B cell (primary cell): ENCODE measurements at regions not wholly inside any gene's neighbourhood (a gene's known extent, or its start where the extent isn't known, plus 50 kb on each side); places are given as distances from the start of the nearest gene placed in this dataset.

Experiments
- ATAC-seq: fragments of 200-7000 bp; cut with Tn5 transposase; one replicate; pipeline ENCODE4 v1.10.0; 2021; ENCODE audit warnings: low read depth, mild to moderate bottlenecking, moderate number of reproducible peaks, moderate library complexity
- CTCF ChIA-PET: fragments of 350-600 bp; sonication (Branson Sonifier 250); formaldehyde crosslinking; loops from one replicate; lab custom pipeline; 2021; ENCODE audit warnings: antibody characterized with exemption, inconsistent platforms; lab: Charles Lee
- POLR2A ChIA-PET: fragments of 350-600 bp; sonication (Branson Sonifier 250); formaldehyde crosslinking; loops from one replicate; lab custom pipeline; 2021; ENCODE audit warnings: antibody characterized with exemption; lab: Charles Lee
- DNase-seq: peaks from one replicate; pipeline ENCODE4 v3.0.0; 2013
- H2AFZ ChIP-seq: 2 replicates; pipeline ENCODE4 v1.6.1; 2012; ENCODE audit warnings: mild to moderate bottlenecking, low read depth, low read length; ENCODE audit not compliant: insufficient read depth, poor library complexity, severe bottlenecking
- H3K27ac ChIP-seq, 2 donors: 1 replicate in 1 of 2; 2 replicates in 1 of 2; pipeline ENCODE4 v1.5.1; 2012 to 2013; ENCODE audit warnings: low read length in 2 of 2, mild to moderate bottlenecking in 2 of 2, moderate library complexity in 1 of 2
- H3K27me3 ChIP-seq, 4 experiments: fragments of 200-600 bp in 1 of 4; sonication (generic) in 1 of 4; replicated peaks in 1 of 4; 1 replicate in 2 of 4; 2 replicates in 2 of 4; pipeline versions ENCODE4 v1.6.1 to v1.7.0; 2013 to 2016; ENCODE audit warnings: low read length in 3 of 4, mild to moderate bottlenecking in 2 of 4, mixed read lengths in 1 of 4, moderate library complexity in 1 of 4; ENCODE audit not compliant: insufficient read depth in 4 of 4, control insufficient read depth in 3 of 4; ENCODE audit errors: control extremely low read depth in 1 of 4
- H3K36me3 ChIP-seq, 2 experiments: replicated peaks in 1 of 2; 1 replicate in 1 of 2; 2 replicates in 1 of 2; pipeline versions ENCODE4 v1.6.1 to v1.7.1; 2013; ENCODE audit warnings: low read length in 1 of 2; ENCODE audit not compliant: insufficient read depth in 2 of 2, control insufficient read depth in 1 of 2; ENCODE audit errors: control extremely low read depth in 1 of 2, extremely low read depth in 1 of 2
- H3K4me1 ChIP-seq, 2 donors: fragments of 200-600 bp in 1 of 2; sonication (generic) in 1 of 2; 1 replicate in 1 of 2; 2 replicates in 1 of 2; pipeline versions ENCODE4 v1.5.1 to v1.6.1; 2013 to 2017; ENCODE audit warnings: low read length in 2 of 2; ENCODE audit not compliant: control insufficient read depth in 2 of 2, insufficient read depth in 2 of 2
- H3K4me2 ChIP-seq: replicated peaks from 2 replicates; pipeline ENCODE3; 2012; ENCODE audit warnings: mild to moderate bottlenecking, low read depth, low read length; ENCODE audit not compliant: poor library complexity, severe bottlenecking
- H3K4me3 ChIP-seq, 5 experiments: fragments of 200-600 bp in 1 of 5; sonication (generic) in 1 of 5; 1 replicate in 3 of 5; 2 replicates in 2 of 5; pipeline versions ENCODE4 v1.5.1 to v1.7.0; 2011 to 2016; ENCODE audit warnings: low read length in 4 of 5, mild to moderate bottlenecking in 4 of 5, low read depth in 2 of 5, control low read depth in 1 of 5, moderate library complexity in 1 of 5; ENCODE audit not compliant: insufficient read depth in 1 of 5; ENCODE audit errors: control extremely low read depth in 1 of 5, extremely low read depth in 1 of 5
- H3K79me2 ChIP-seq: fragments of 200-600 bp; sonication (generic); one replicate; pipeline ENCODE4 v1.6.0; 2016; ENCODE audit warnings: low read length; ENCODE audit not compliant: control insufficient read depth, insufficient read depth
- H3K9ac ChIP-seq: fragments of 200-600 bp; sonication (generic); 2 replicates; pipeline ENCODE4 v1.6.1; 2017; ENCODE audit warnings: mild to moderate bottlenecking, low read length, moderate library complexity
- H3K9me3 ChIP-seq, 3 donors: one replicate each; pipeline versions ENCODE4 v1.6.1 to v1.7.1; 2013; ENCODE audit warnings: low read length in 2 of 3; ENCODE audit not compliant: control insufficient read depth in 2 of 3, insufficient read depth in 1 of 3; ENCODE audit errors: control extremely low read depth in 1 of 3
- H4K20me1 ChIP-seq: 2 replicates; pipeline ENCODE4 v1.6.0; 2012; ENCODE audit warnings: mild to moderate bottlenecking, low read length; ENCODE audit not compliant: insufficient read depth, control insufficient read depth, poor library complexity, severe bottlenecking
- H3K27ac Mint-ChIP-seq: one replicate; pipeline ENCODE4 v1.8.0; 2021; ENCODE audit warnings: mixed read lengths
- H3K27me3 Mint-ChIP-seq: one replicate; pipeline ENCODE4 v1.8.0; 2021; ENCODE audit warnings: mixed read lengths
- H3K4me1 Mint-ChIP-seq: one replicate; pipeline ENCODE4 v1.8.0; 2021; ENCODE audit warnings: mixed read lengths
- H3K4me3 Mint-ChIP-seq: one replicate; pipeline ENCODE4 v1.8.0; 2021; ENCODE audit warnings: mixed read lengths
- H3K9me3 Mint-ChIP-seq: one replicate; pipeline ENCODE4 v1.8.0; 2022; ENCODE audit warnings: mixed read lengths; ENCODE audit not compliant: insufficient read depth
- EZH2 ChIP-seq: IDR thresholded peaks from 2 replicates; pipeline ENCODE4 v1.6.1; 2012; ENCODE audit warnings: borderline replicate concordance, low read depth, mild to moderate bottlenecking, moderate library complexity, low read length; ENCODE audit not compliant: insufficient read depth, poor library complexity, severe bottlenecking
- WGBS: methylation state at CpG from one replicate; pipeline ENCODE4 v1.1.5; 2013; ENCODE audit warnings: missing lambda C conversion rate; ENCODE audit not compliant: insufficient coverage; 5-methylcytosine and 5-hydroxymethylcytosine counted together
- intact Hi-C: fragments of 100-400 bp; cut with micrococcal nuclease; formaldehyde crosslinking; loops from one replicate; pipeline ENCODE4 v1.10.0; 2022
- TF ChIP-seq, protein P1 (sequence below): fragments of 200-600 bp; IDR thresholded peaks from one replicate; pipeline ENCODE4 v1.8.0; 2022; ENCODE audit warnings: antibody characterized with exemption, mild to moderate bottlenecking

GRCh38 chr3:74564560-74564959, 49.9 kb downstream of the CNTN3 start:
- Histone ChIP-seq H3K9me3 (no peaks in the 10 kb centered on the region), H3K4me3 (no peak overlapping the region), H3K79me2 (no peaks in the 10 kb centered on the region), H3K4me2 (no peak overlapping the region), H4K20me1 (no peaks in the 10 kb centered on the region), H2AFZ (no peak overlapping the region), H3K4me1 (no peaks in the 10 kb centered on the region), H3K27ac (no peak overlapping the region), H3K36me3 (no peaks in the 10 kb centered on the region), H3K9ac (no peak overlapping the region), H3K27me3 (no peaks in the 10 kb centered on the region)
- Mint-ChIP-seq H3K27me3 (no peaks in the 10 kb centered on the region), H3K4me1 (no peaks in the 10 kb centered on the region), H3K4me3 (no peak overlapping the region), H3K27ac (no peak overlapping the region), H3K9me3 (peaks cover 10% of the 10 kb centered on the region)
- intact Hi-C loops = no loop called here
- WGBS = no CpG with 5 or more reads among the region's 3 CpGs
- ChIA-PET CTCF (no interaction called here), POLR2A (no interaction called here)
- TF ChIP-seq EZH2 = no peak
- TF ChIP-seq, protein P1, sequence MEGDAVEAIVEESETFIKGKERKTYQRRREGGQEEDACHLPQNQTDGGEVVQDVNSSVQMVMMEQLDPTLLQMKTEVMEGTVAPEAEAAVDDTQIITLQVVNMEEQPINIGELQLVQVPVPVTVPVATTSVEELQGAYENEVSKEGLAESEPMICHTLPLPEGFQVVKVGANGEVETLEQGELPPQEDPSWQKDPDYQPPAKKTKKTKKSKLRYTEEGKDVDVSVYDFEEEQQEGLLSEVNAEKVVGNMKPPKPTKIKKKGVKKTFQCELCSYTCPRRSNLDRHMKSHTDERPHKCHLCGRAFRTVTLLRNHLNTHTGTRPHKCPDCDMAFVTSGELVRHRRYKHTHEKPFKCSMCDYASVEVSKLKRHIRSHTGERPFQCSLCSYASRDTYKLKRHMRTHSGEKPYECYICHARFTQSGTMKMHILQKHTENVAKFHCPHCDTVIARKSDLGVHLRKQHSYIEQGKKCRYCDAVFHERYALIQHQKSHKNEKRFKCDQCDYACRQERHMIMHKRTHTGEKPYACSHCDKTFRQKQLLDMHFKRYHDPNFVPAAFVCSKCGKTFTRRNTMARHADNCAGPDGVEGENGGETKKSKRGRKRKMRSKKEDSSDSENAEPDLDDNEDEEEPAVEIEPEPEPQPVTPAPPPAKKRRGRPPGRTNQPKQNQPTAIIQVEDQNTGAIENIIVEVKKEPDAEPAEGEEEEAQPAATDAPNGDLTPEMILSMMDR = no peak
- DNase-seq = no peak
- no peak for ATAC-seq

DNA sequence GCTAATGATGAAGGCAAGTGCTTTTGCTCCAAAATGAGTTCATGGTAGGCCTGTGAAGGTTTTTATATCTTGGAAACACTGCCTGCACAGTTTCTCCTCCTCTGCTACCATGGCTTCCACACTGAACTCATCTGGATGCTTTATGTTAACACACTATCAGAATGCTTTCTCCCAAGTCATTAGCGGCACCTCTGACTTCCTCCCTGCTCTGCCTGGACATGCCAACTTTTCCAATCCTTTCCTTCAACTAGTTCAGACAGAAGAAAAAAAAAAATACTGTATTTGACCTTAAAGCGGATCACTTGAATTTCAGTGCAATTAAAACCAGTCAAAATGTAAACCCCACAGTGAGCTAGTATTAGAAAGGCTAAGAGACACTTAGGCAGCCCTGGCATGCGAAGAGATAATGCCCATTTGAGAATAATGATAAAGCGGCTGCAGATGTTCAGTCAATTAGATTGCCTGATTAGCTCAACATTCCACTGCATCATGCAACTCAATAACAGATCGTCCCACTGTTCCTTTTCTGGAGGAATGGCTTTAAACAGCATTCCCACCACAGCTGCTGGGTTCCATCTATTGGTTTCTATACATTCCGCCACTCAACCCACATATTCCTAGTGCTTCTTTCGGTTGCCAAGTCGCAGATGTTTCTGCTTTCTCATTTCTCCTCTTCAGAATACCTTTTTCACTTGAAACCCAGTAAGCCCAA, 51.7 kb downstream of the CNTN3 start:
- 85% methylated on average over 7 of the region's 8 CpGs for WGBS
- ChIA-PET POLR2A (no interaction called here), CTCF (no interaction called here)
- H3K9me3 ChIP-seq = no peaks in the 10 kb centered on the region
- no peak overlapping the region for H3K27ac Mint-ChIP-seq
- H3K4me1 Mint-ChIP-seq = no peaks in the 10 kb centered on the region
- no peak overlapping the region for H2AFZ ChIP-seq
- ATAC-seq (no peak), DNase-seq (no peak)
- intact Hi-C loops = no loop called here
- H3K27me3 ChIP-seq = no peaks in the 10 kb centered on the region
- no peak overlapping the region for H3K4me2 ChIP-seq
- TF ChIP-seq, protein P1 = no peak
- no peak for TF ChIP-seq EZH2
- H3K9me3 Mint-ChIP-seq = peaks cover 5% of the 10 kb centered on the region
- no peaks in the 10 kb centered on the region for H4K20me1 ChIP-seq
- H3K79me2 ChIP-seq = no peaks in the 10 kb centered on the region
- H3K27me3 Mint-ChIP-seq = no peaks in the 10 kb centered on the region
- no peak overlapping the region for H3K4me3 Mint-ChIP-seq
- no peaks in the 10 kb centered on the region for H3K36me3 ChIP-seq
- no peaks in the 10 kb centered on the region for H3K4me1 ChIP-seq
- no peak overlapping the region for H3K9ac ChIP-seq
- no peak overlapping the region for H3K27ac ChIP-seq
- no peak overlapping the region for H3K4me3 ChIP-seq
